PC-3 (cell line): ENCODE measurements at regions not wholly inside any gene's neighbourhood (a gene's known extent, or its start where the extent isn't known, plus 50 kb on each side); places are given as distances from the start of the nearest gene placed in this dataset.

Experiments used
- CTCF ChIP-seq: fragments of 300-600 bp; sonication (generic); conservative IDR thresholded peaks from 2 replicates; pipeline ENCODE4 v1.5.1; 2017; ENCODE audit warnings: antibody characterized with exemption, low read depth, mild to moderate bottlenecking, low read length
- EZH2 ChIP-seq: fragments of 300-600 bp; sonication (generic); IDR thresholded peaks from one replicate; pipeline ENCODE4 v1.6.1; 2017; ENCODE audit warnings: antibody characterized with exemption, mild to moderate bottlenecking, low read length; ENCODE audit not compliant: unreplicated experiment

- TF ChIP-seq EZH2 = no peak
- no peak for TF ChIP-seq CTCF
These were observed 103.4 kb upstream of the TMEM18 start for GRCh38 chr2:780581-780980.
